HUES64 (cell line): ENCODE measurements at regions not wholly inside any gene's neighbourhood (a gene's known extent, or its start where the extent isn't known, plus 50 kb on each side); places are given as distances from the start of the nearest gene placed in this dataset.

ENCODE experiments used
- H3K27ac ChIP-seq: 2 replicates; pipeline ENCODE4 v1.7.0; 2013; ENCODE audit warnings: low read depth, low read length, inconsistent platforms
- H3K27me3 ChIP-seq: 2 replicates; pipeline ENCODE4 v1.6.1; 2013; ENCODE audit warnings: mild to moderate bottlenecking, low read length; ENCODE audit not compliant: insufficient read depth
- H3K36me3 ChIP-seq: 2 replicates; pipeline ENCODE4 v1.6.1; 2013; ENCODE audit warnings: mild to moderate bottlenecking, low read length; ENCODE audit not compliant: insufficient read depth
- H3K4me1 ChIP-seq: 2 replicates; pipeline ENCODE4 v1.6.1; 2013; ENCODE audit warnings: mild to moderate bottlenecking, low read length, moderate library complexity; ENCODE audit not compliant: insufficient read depth
- H3K4me3 ChIP-seq: 2 replicates; pipeline ENCODE4 v1.5.1; 2013; ENCODE audit warnings: mild to moderate bottlenecking, low read length, moderate library complexity
- H3K9ac ChIP-seq: 2 replicates; pipeline ENCODE4 v1.6.1; 2013; ENCODE audit warnings: mild to moderate bottlenecking, low read depth, low read length
- H3K9me3 ChIP-seq: 2 replicates; pipeline ENCODE4 v1.6.1; 2013; ENCODE audit warnings: low read depth, low read length; ENCODE audit not compliant: insufficient read depth
- WGBS: fragments of 150-250, 120-280 bp; methylation state at CpG from one replicate; pipeline ENCODE4 v1.1.7; 2013; ENCODE audit warnings: missing lambda C conversion rate; 5-methylcytosine and 5-hydroxymethylcytosine counted together

- Histone ChIP-seq H3K9ac (no peak overlapping the region), H3K9me3 (no peaks in the 10 kb centered on the region), H3K4me1 (peaks cover 11% of the 10 kb centered on the region; the same call in 1 of the 2 replicates), H3K4me3 (no peak overlapping the region), H3K36me3 (no peaks in the 10 kb centered on the region), H3K27ac (no peak overlapping the region), H3K27me3 (no peaks in the 10 kb centered on the region)
- 82% methylated on average over 1 of the region's 1 CpG for WGBS
Observed at GRCh38 chrX:17294561-17294960, 80.4 kb upstream of the NHS start.

GRCh38 chrX:17295791-17296190 is 79.2 kb upstream of the NHS start:
- Histone ChIP-seq H3K9ac (no peak overlapping the region), H3K4me1 (peaks cover 11% of the 10 kb centered on the region; the same call in 1 of the 2 replicates), H3K9me3 (no peaks in the 10 kb centered on the region), H3K27me3 (no peaks in the 10 kb centered on the region), H3K36me3 (no peaks in the 10 kb centered on the region), H3K27ac (no peak overlapping the region), H3K4me3 (no peak overlapping the region)
- WGBS = no CpG with 5 or more reads among the region's 1 CpG

GRCh38 chrX:17298564-17298963 is 76.4 kb upstream of the NHS start:
- Histone ChIP-seq H3K36me3 (no peaks in the 10 kb centered on the region), H3K4me1 (no peaks in the 10 kb centered on the region), H3K27me3 (no peaks in the 10 kb centered on the region), H3K4me3 (no peak overlapping the region), H3K9me3 (no peaks in the 10 kb centered on the region), H3K27ac (no peak overlapping the region), H3K9ac (no peak overlapping the region)
- WGBS = no CpG with 5 or more reads among the region's 1 CpG

GRCh38 chrX:17299206-17299605 is 75.8 kb upstream of the NHS start:
- Histone ChIP-seq H3K4me3 (no peak overlapping the region), H3K9me3 (no peaks in the 10 kb centered on the region), H3K9ac (no peak overlapping the region), H3K27ac (no peak overlapping the region), H3K27me3 (no peaks in the 10 kb centered on the region), H3K36me3 (no peaks in the 10 kb centered on the region), H3K4me1 (no peaks in the 10 kb centered on the region)
- 97% methylated on average over 5 of the region's 5 CpGs for WGBS

GRCh38 chrX:17323397-17323796 is 51.6 kb upstream of the NHS start:
- Histone ChIP-seq H3K27ac (no peak overlapping the region), H3K4me3 (no peak overlapping the region), H3K36me3 (no peaks in the 10 kb centered on the region), H3K9ac (no peak overlapping the region), H3K4me1 (no peaks in the 10 kb centered on the region), H3K9me3 (no peaks in the 10 kb centered on the region), H3K27me3 (no peaks in the 10 kb centered on the region)
- WGBS = 96% methylated on average over 4 of the region's 4 CpGs
